ENCODE measurements at regions not wholly inside any gene's neighbourhood (a gene's known extent, or its start where the extent isn't known, plus 50 kb on each side); places are given as distances from the start of the nearest gene placed in this dataset.

DNA sequence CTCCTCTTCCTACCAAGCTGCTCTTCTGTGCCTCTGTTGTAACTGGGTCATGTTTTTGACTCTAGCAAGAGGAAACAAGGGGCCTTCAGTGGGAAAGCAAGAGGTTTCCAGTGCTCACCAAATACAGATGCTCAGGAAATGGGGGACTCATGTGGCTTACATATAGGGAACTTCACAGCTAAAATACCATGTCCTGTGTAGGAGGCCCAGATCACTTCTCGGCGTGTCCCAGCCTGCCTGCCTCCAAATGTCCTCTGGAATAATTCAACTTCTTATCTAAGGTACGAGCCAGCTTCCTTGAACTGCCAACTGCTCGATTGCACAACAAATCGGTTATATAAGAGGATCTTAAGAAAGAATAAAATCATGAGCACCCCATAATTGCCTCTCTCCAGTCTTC, 161.3 kb downstream of the KIT start:
- DNase-seq (no peak), ATAC-seq (no peak)
- TF ChIP-seq CTCF (IDR thresholded peaks at IDR 0.05): no peak
- Histone ChIP-seq H3K4me1 (ENCODE audit: control insufficient read depth, insufficient read depth, low read length) (peaks cover 5% of the 10 kb centered on the region), H3K36me3 (ENCODE audit: control insufficient read depth, insufficient read depth, low read length) (no peaks in the 10 kb centered on the region), H3K9me3 (ENCODE audit: control insufficient read depth, insufficient read depth, low read length) (no peaks in the 10 kb centered on the region), H3K27me3 (ENCODE audit: control insufficient read depth, insufficient read depth, low read length) (no peaks in the 10 kb centered on the region), H3K4me3 (ENCODE audit: low read length) (no peak overlapping the region), H3K27ac (ENCODE audit: low read length) (no peak overlapping the region)
- no peak overlapping the region for H3K27ac Mint-ChIP-seq
- no peaks in the 10 kb centered on the region for H3K36me3 Mint-ChIP-seq
- peaks cover 0 to 4% of the 10 kb centered on the region in 2 donors for H3K4me1 Mint-ChIP-seq
- 7% methylated on average over 2 of the region's 5 CpGs for WGBS (ENCODE audit: insufficient coverage)
- H3K27me3 Mint-ChIP-seq (ENCODE audit: low read depth in 2 of 2): peaks cover 0 to 3% of the 10 kb centered on the region in 2 donors
- H3K4me3 Mint-ChIP-seq: no peak overlapping the region
- no peaks in the 10 kb centered on the region for H3K9me3 Mint-ChIP-seq
- intact Hi-C loops (cut with micrococcal nuclease): no loop called here

GRCh38 chr4:54818481-54818880, 160.7 kb downstream of the KIT start:
- H3K9me3 ChIP-seq (ENCODE audit: control insufficient read depth, insufficient read depth, low read length): no peaks in the 10 kb centered on the region
- no peaks in the 10 kb centered on the region for H3K27me3 ChIP-seq (ENCODE audit: control insufficient read depth, insufficient read depth, low read length)
- DNase-seq (no peak), ATAC-seq (no peak)
- Mint-ChIP-seq H3K36me3 (no peaks in the 10 kb centered on the region), H3K27ac (no peak overlapping the region), H3K27me3 (ENCODE audit: low read depth in 2 of 2) (peaks cover 0 to 3% of the 10 kb centered on the region in 2 donors), H3K9me3 (no peaks in the 10 kb centered on the region), H3K4me3 (no peak overlapping the region), H3K4me1 (peaks cover 0 to 4% of the 10 kb centered on the region in 2 donors)
- intact Hi-C loops (cut with micrococcal nuclease): no loop called here
- no peak overlapping the region for H3K27ac ChIP-seq (ENCODE audit: low read length)
- H3K4me3 ChIP-seq (ENCODE audit: low read length): no peak overlapping the region
- WGBS (ENCODE audit: insufficient coverage): 94% methylated on average over 4 of the region's 5 CpGs
- H3K4me1 ChIP-seq (ENCODE audit: control insufficient read depth, insufficient read depth, low read length): peaks cover 5% of the 10 kb centered on the region
- TF ChIP-seq CTCF (IDR thresholded peaks at IDR 0.05): no peak
- no peaks in the 10 kb centered on the region for H3K36me3 ChIP-seq (ENCODE audit: control insufficient read depth, insufficient read depth, low read length)

GRCh38 chr4:54813674-54814073, 155.9 kb downstream of the KIT start:
- WGBS (ENCODE audit: insufficient coverage): 81% methylated on average over 7 of the region's 7 CpGs
- H3K36me3 Mint-ChIP-seq: no peaks in the 10 kb centered on the region
- no peaks in the 10 kb centered on the region for H3K27me3 ChIP-seq (ENCODE audit: control insufficient read depth, insufficient read depth, low read length)
- peak in 1 of 2 donors; percentile 28 for DNase-seq
- no peak overlapping the region for H3K27ac ChIP-seq (ENCODE audit: low read length)
- no peak overlapping the region for H3K4me3 Mint-ChIP-seq
- H3K4me1 Mint-ChIP-seq: no peaks in the 10 kb centered on the region
- H3K4me3 ChIP-seq (ENCODE audit: low read length): no peak overlapping the region
- intact Hi-C loops (cut with micrococcal nuclease): no loop called here
- TF ChIP-seq CTCF (IDR thresholded peaks at IDR 0.05): no peak
- H3K9me3 ChIP-seq (ENCODE audit: control insufficient read depth, insufficient read depth, low read length): no peaks in the 10 kb centered on the region
- H3K27me3 Mint-ChIP-seq (ENCODE audit: low read depth in 2 of 2): peaks cover 0 to 3% of the 10 kb centered on the region in 2 donors
- H3K4me1 ChIP-seq (ENCODE audit: control insufficient read depth, insufficient read depth, low read length): no peaks in the 10 kb centered on the region
- no peaks in the 10 kb centered on the region for H3K36me3 ChIP-seq (ENCODE audit: control insufficient read depth, insufficient read depth, low read length)
- H3K9me3 Mint-ChIP-seq: no peaks in the 10 kb centered on the region
- ATAC-seq: no peak
- H3K27ac Mint-ChIP-seq: no peak overlapping the region

DNA sequence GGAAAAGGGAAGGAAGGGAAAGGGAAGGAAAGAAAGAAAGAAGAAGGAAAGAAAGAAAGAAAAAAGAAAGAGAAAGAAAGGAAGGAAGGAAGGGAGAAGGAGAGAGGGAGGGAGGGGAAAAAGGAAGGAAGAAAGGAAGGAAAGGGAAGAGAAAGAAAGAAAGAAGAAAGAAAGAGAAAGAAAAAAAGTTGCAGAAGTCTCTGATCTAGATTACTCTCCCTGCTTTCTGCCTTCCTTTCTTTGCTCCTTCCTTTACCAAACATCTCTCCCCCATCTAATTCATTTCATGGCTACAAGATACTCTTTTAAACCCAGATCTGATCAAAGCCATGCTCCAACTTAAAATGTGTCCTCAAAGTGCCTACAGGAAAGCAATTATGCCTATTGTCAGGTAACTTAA, 148.6 kb downstream of the KIT start:
- intact Hi-C loops (cut with micrococcal nuclease): no loop called here

More for the DNA sequence above, 148.6 kb downstream of the KIT start:
- no peak for DNase-seq
- Histone ChIP-seq H3K27me3 (ENCODE audit: control insufficient read depth, insufficient read depth, low read length) (no peaks in the 10 kb centered on the region), H3K9me3 (ENCODE audit: control insufficient read depth, insufficient read depth, low read length) (no peaks in the 10 kb centered on the region), H3K27ac (ENCODE audit: low read length) (no peak overlapping the region), H3K4me3 (ENCODE audit: low read length) (no peak overlapping the region), H3K4me1 (ENCODE audit: control insufficient read depth, insufficient read depth, low read length) (no peaks in the 10 kb centered on the region), H3K36me3 (ENCODE audit: control insufficient read depth, insufficient read depth, low read length) (no peaks in the 10 kb centered on the region)
- H3K4me1 Mint-ChIP-seq: peaks cover 5 to 8% of the 10 kb centered on the region in 2 donors
- TF ChIP-seq CTCF (IDR thresholded peaks at IDR 0.05): no peak
- no peak for ATAC-seq
- H3K9me3 Mint-ChIP-seq: peaks cover 4 to 8% of the 10 kb centered on the region in 2 donors
- peaks cover 7% of the 10 kb centered on the region for H3K36me3 Mint-ChIP-seq
- no peaks in the 10 kb centered on the region for H3K27me3 Mint-ChIP-seq (ENCODE audit: low read depth in 2 of 2)
- H3K4me3 Mint-ChIP-seq: no peak overlapping the region
- no peak overlapping the region for H3K27ac Mint-ChIP-seq
